OCI-LY1 (cell line): ENCODE measurements at regions not wholly inside any gene's neighbourhood (a gene's known extent, or its start where the extent isn't known, plus 50 kb on each side); places are given as distances from the start of the nearest gene placed in this dataset.

Experiments
- EZH2 ChIP-seq: fragments of 200-600 bp; sonication (generic), shearing (Covaris generic); IDR thresholded peaks from 2 replicates; pipeline ENCODE4 v1.8.0; 2017; ENCODE audit warnings: borderline replicate concordance, mixed run types, mild to moderate bottlenecking, antibody characterized with exemption, low read length, moderate library complexity, mixed read lengths
- TF ChIP-seq, protein P1 (sequence below): fragments of 200-600 bp; sonication (generic), shearing (Covaris generic); IDR thresholded peaks from 2 replicates; pipeline ENCODE4 v1.5.1; 2017; ENCODE audit warnings: mild to moderate bottlenecking, antibody characterized with exemption, low read length, moderate library complexity, mixed read lengths

DNA sequence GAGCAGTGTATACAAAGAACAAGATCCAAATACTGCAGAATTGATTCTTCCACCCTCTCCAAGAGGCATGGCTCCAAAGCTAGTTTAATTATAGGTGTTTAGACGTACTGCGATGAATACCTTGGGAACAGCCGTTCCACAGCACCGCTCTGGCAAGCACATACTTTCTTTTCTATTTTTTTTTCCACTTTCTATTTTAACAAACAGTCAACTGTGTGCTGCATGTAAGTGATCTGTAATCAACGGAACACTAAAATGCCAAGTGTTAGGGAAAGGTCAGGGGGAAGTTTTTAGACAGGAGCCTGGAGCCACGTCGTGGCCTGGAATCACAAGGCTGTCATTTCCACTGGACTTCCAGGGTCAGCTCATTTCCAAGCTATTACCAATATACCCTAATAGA, 486.4 kb upstream of the DAB1 start:
- TF ChIP-seq EZH2: no peak
- TF ChIP-seq, protein P1, sequence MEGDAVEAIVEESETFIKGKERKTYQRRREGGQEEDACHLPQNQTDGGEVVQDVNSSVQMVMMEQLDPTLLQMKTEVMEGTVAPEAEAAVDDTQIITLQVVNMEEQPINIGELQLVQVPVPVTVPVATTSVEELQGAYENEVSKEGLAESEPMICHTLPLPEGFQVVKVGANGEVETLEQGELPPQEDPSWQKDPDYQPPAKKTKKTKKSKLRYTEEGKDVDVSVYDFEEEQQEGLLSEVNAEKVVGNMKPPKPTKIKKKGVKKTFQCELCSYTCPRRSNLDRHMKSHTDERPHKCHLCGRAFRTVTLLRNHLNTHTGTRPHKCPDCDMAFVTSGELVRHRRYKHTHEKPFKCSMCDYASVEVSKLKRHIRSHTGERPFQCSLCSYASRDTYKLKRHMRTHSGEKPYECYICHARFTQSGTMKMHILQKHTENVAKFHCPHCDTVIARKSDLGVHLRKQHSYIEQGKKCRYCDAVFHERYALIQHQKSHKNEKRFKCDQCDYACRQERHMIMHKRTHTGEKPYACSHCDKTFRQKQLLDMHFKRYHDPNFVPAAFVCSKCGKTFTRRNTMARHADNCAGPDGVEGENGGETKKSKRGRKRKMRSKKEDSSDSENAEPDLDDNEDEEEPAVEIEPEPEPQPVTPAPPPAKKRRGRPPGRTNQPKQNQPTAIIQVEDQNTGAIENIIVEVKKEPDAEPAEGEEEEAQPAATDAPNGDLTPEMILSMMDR: no peak
